GM19240 (cell line): ENCODE measurements at regions not wholly inside any gene's neighbourhood (a gene's known extent, or its start where the extent isn't known, plus 50 kb on each side); places are given as distances from the start of the nearest gene placed in this dataset.

Experiments used
- DNase-seq: peaks from one replicate; pipeline ENCODE4 v3.0.0; 2011; ENCODE audit warnings: low spot score; ENCODE audit not compliant: insufficient read length

GRCh38 chr11:121800240-121800639 is 315.8 kb downstream of the BLID start:
- DNase-seq = no peak

GRCh38 chr11:121797496-121797895 is 318.5 kb downstream of the BLID start:
- no peak for DNase-seq

GRCh38 chr11:121795174-121795573 is 320.8 kb downstream of the BLID start:
- DNase-seq = no peak

- DNase-seq = no peak
Measured at GRCh38 chr11:121794671-121795141, 321.3 kb downstream of the BLID start.

GRCh38 chr11:121793916-121794315 is 322.1 kb downstream of the BLID start:
- DNase-seq = no peak

- DNase-seq = no peak
Measured at GRCh38 chr11:121793291-121793690, 322.7 kb downstream of the BLID start.

- no peak for DNase-seq
Measured at GRCh38 chr11:121792185-121792584, 323.8 kb downstream of the BLID start.

GRCh38 chr11:121790430-121790829 is 325.6 kb downstream of the BLID start:
- no peak for DNase-seq

- no peak for DNase-seq
Measured at GRCh38 chr11:121780971-121781370, 328.2 kb upstream of the SORL1-AS1 start.

GRCh38 chr11:121777056-121777455 is 324.3 kb upstream of the SORL1-AS1 start:
- no peak for DNase-seq

- DNase-seq = no peak
Measured at GRCh38 chr11:121775276-121775675, 322.5 kb upstream of the SORL1-AS1 start.

GRCh38 chr11:121773076-121773475 is 320.3 kb upstream of the SORL1-AS1 start:
- DNase-seq = no peak

- DNase-seq = no peak
Measured at GRCh38 chr11:121770939-121771595, 318.3 kb upstream of the SORL1-AS1 start.

- DNase-seq = no peak
Measured at GRCh38 chr11:121769191-121769590, 316.4 kb upstream of the SORL1-AS1 start.

GRCh38 chr11:121767433-121767832 is 314.7 kb upstream of the SORL1-AS1 start:
- DNase-seq = peak; percentile 11

- no peak for DNase-seq
Measured at GRCh38 chr11:121766991-121767390, 314.2 kb upstream of the SORL1-AS1 start.

- no peak for DNase-seq
Measured at GRCh38 chr11:121766166-121766565, 313.4 kb upstream of the SORL1-AS1 start.

- no peak for DNase-seq
Measured at GRCh38 chr11:121763526-121763925, 310.8 kb upstream of the SORL1-AS1 start.

- DNase-seq = no peak
Measured at GRCh38 chr11:121762820-121763219, 310.1 kb upstream of the SORL1-AS1 start.

GRCh38 chr11:121761186-121761585 is 308.4 kb upstream of the SORL1-AS1 start:
- DNase-seq = no peak

GRCh38 chr11:121757480-121758125 is 304.8 kb upstream of the SORL1-AS1 start:
- no peak for DNase-seq

- no peak for DNase-seq
Measured at GRCh38 chr11:121755906-121756305, 303.1 kb upstream of the SORL1-AS1 start.

- DNase-seq = no peak
Measured at GRCh38 chr11:121755191-121755590, 302.4 kb upstream of the SORL1-AS1 start.
